ENCODE measurements at regions not wholly inside any gene's neighbourhood (a gene's known extent, or its start where the extent isn't known, plus 50 kb on each side); places are given as distances from the start of the nearest gene placed in this dataset.

DNA sequence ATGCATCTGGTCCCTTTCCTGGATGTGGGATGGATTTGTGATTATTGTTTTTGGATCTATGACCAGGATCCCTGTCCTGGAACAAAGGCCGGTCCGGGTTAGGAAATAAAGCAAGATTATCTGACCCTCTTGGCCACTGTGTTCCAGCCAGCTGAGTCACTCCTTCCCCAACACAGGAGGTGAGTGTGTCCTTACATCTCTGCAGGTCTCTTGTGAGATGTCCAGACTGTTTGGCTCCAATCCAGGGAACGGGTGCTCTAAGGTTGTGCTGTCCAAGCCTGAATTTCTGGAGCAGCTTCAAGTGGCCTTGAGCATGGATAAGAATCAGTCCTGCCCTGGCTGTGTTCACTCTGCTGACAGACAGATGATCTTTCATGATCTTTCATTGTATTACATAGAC is 136.5 kb upstream of the CCL2 start:
- TF ChIP-seq, protein P1, sequence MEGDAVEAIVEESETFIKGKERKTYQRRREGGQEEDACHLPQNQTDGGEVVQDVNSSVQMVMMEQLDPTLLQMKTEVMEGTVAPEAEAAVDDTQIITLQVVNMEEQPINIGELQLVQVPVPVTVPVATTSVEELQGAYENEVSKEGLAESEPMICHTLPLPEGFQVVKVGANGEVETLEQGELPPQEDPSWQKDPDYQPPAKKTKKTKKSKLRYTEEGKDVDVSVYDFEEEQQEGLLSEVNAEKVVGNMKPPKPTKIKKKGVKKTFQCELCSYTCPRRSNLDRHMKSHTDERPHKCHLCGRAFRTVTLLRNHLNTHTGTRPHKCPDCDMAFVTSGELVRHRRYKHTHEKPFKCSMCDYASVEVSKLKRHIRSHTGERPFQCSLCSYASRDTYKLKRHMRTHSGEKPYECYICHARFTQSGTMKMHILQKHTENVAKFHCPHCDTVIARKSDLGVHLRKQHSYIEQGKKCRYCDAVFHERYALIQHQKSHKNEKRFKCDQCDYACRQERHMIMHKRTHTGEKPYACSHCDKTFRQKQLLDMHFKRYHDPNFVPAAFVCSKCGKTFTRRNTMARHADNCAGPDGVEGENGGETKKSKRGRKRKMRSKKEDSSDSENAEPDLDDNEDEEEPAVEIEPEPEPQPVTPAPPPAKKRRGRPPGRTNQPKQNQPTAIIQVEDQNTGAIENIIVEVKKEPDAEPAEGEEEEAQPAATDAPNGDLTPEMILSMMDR (IDR thresholded peaks at IDR 0.05): no peak
- no peak for TF ChIP-seq EP300 (IDR thresholded peaks at IDR 0.05)

Measured in gastroesophageal sphincter (tissue), 3 donors.